Astrocyte (in vitro differentiated cells and primary cell): ENCODE measurements at regions not wholly inside any gene's neighbourhood (a gene's known extent, or its start where the extent isn't known, plus 50 kb on each side); places are given as distances from the start of the nearest gene placed in this dataset.

Experiments
- DNase-seq: peaks from one replicate; pipeline ENCODE4 v3.0.0-alpha.2; 2010; ENCODE audit warnings: low read depth
- FAIRE-seq: peaks from 2 replicates; lab custom pipeline; 2011; peaks lifted over from hg19 to GRCh38; lab: Jason Lieb, UNC
- H2AFZ ChIP-seq: 2 replicates; pipeline ENCODE4 v1.6.0; 2012; ENCODE audit warnings: low read depth, low read length, inconsistent platforms
- H3K27ac ChIP-seq: 2 replicates; pipeline ENCODE4 v1.5.1; 2011; ENCODE audit warnings: low read depth, low read length, inconsistent platforms
- H3K27me3 ChIP-seq: 2 replicates; pipeline ENCODE4 v1.6.0; 2011; ENCODE audit warnings: low read length, inconsistent platforms; ENCODE audit not compliant: insufficient read depth
- H3K36me3 ChIP-seq: 2 replicates; pipeline ENCODE4 v1.5.1; 2011; ENCODE audit warnings: low read length, inconsistent platforms; ENCODE audit not compliant: insufficient read depth
- H3K4me1 ChIP-seq: 2 replicates; pipeline ENCODE4 v1.5.1; 2011; ENCODE audit warnings: low read length, inconsistent platforms; ENCODE audit not compliant: insufficient read depth
- H3K4me2 ChIP-seq: 2 replicates; pipeline ENCODE4 v1.6.0; 2012; ENCODE audit warnings: low read length, inconsistent platforms
- H3K4me3 ChIP-seq: 2 replicates; pipeline ENCODE4 v1.5.1; 2011; ENCODE audit warnings: low read depth, mild to moderate bottlenecking, low read length, inconsistent platforms; ENCODE audit not compliant: insufficient read depth
- H3K79me2 ChIP-seq: 2 replicates; pipeline ENCODE4 v1.6.0; 2012; ENCODE audit warnings: mild to moderate bottlenecking, low read length, inconsistent platforms; ENCODE audit not compliant: insufficient read depth
- H3K9ac ChIP-seq: 2 replicates; pipeline ENCODE4 v1.6.0; 2012; ENCODE audit warnings: mild to moderate bottlenecking, low read length, inconsistent platforms
- H3K9me3 ChIP-seq: 2 replicates; pipeline ENCODE4 v1.5.1; 2012; ENCODE audit warnings: low read depth, mild to moderate bottlenecking, low read length, inconsistent platforms; ENCODE audit not compliant: insufficient read depth
- H4K20me1 ChIP-seq: 2 replicates; pipeline ENCODE4 v1.6.0; 2012; ENCODE audit warnings: low read length, inconsistent platforms; ENCODE audit not compliant: insufficient read depth
- H3K27ac Mint-ChIP-seq: one replicate; pipeline ENCODE4 v1.8.0; 2021; ENCODE audit warnings: mild to moderate bottlenecking, mixed read lengths; ENCODE audit not compliant: unreplicated experiment
- H3K27me3 Mint-ChIP-seq: one replicate; pipeline ENCODE4 v1.8.0; 2021; ENCODE audit warnings: low read depth, mixed read lengths; ENCODE audit not compliant: unreplicated experiment
- H3K36me3 Mint-ChIP-seq: one replicate; pipeline ENCODE4 v1.8.0; 2021; ENCODE audit warnings: low read depth, mixed read lengths; ENCODE audit not compliant: unreplicated experiment
- H3K4me1 Mint-ChIP-seq: one replicate; pipeline ENCODE4 v1.8.0; 2021; ENCODE audit warnings: low read depth, mixed read lengths; ENCODE audit not compliant: unreplicated experiment
- H3K4me3 Mint-ChIP-seq: one replicate; pipeline ENCODE4 v1.8.0; 2021; ENCODE audit warnings: mild to moderate bottlenecking, moderate library complexity, mixed read lengths; ENCODE audit not compliant: unreplicated experiment
- H3K9me3 Mint-ChIP-seq: one replicate; pipeline ENCODE4 v1.8.0; 2021; ENCODE audit warnings: mild to moderate bottlenecking, mixed read lengths; ENCODE audit not compliant: unreplicated experiment
- EZH2 ChIP-seq: IDR thresholded peaks from 2 replicates; pipeline ENCODE4 v1.6.1; 2012; ENCODE audit warnings: mild to moderate bottlenecking, low read length, inconsistent platforms; ENCODE audit not compliant: insufficient read depth
- TF ChIP-seq, protein P1 (sequence below): IDR thresholded peaks from 2 replicates; pipeline ENCODE4 v1.5.1; 2011; ENCODE audit warnings: low read depth, mild to moderate bottlenecking, inconsistent platforms, low read length, moderate library complexity; ENCODE audit not compliant: insufficient read depth

GRCh38 chr2:67043781-67044478 lies 353.2 kb upstream of the ETAA1 start:
- H3K79me2 ChIP-seq, result no peaks in the 10 kb centered on the region
- no peak overlapping the region for H3K27ac ChIP-seq
- no peaks in the 10 kb centered on the region for H3K4me1 ChIP-seq
- Mint-ChIP-seq H3K4me3 (no peak overlapping the region), H3K4me1 (peaks cover 2% of the 10 kb centered on the region), H3K9me3 (no peaks in the 10 kb centered on the region), H3K27me3 (peaks cover 6% of the 10 kb centered on the region), H3K36me3 (no peaks in the 10 kb centered on the region), H3K27ac (no peak overlapping the region)
- H3K4me2 ChIP-seq, result no peak overlapping the region
- H2AFZ ChIP-seq, result no peak overlapping the region
- no peaks in the 10 kb centered on the region for H3K36me3 ChIP-seq
- no peak overlapping the region for H3K4me3 ChIP-seq
- no peak for DNase-seq
- no peaks in the 10 kb centered on the region for H3K27me3 ChIP-seq
- H3K9ac ChIP-seq, result no peak overlapping the region
- no peaks in the 10 kb centered on the region for H4K20me1 ChIP-seq
- FAIRE-seq, result no peak
- TF ChIP-seq, protein P1, sequence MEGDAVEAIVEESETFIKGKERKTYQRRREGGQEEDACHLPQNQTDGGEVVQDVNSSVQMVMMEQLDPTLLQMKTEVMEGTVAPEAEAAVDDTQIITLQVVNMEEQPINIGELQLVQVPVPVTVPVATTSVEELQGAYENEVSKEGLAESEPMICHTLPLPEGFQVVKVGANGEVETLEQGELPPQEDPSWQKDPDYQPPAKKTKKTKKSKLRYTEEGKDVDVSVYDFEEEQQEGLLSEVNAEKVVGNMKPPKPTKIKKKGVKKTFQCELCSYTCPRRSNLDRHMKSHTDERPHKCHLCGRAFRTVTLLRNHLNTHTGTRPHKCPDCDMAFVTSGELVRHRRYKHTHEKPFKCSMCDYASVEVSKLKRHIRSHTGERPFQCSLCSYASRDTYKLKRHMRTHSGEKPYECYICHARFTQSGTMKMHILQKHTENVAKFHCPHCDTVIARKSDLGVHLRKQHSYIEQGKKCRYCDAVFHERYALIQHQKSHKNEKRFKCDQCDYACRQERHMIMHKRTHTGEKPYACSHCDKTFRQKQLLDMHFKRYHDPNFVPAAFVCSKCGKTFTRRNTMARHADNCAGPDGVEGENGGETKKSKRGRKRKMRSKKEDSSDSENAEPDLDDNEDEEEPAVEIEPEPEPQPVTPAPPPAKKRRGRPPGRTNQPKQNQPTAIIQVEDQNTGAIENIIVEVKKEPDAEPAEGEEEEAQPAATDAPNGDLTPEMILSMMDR, result no peak
- no peak for TF ChIP-seq EZH2
- H3K9me3 ChIP-seq, result no peaks in the 10 kb centered on the region

DNA sequence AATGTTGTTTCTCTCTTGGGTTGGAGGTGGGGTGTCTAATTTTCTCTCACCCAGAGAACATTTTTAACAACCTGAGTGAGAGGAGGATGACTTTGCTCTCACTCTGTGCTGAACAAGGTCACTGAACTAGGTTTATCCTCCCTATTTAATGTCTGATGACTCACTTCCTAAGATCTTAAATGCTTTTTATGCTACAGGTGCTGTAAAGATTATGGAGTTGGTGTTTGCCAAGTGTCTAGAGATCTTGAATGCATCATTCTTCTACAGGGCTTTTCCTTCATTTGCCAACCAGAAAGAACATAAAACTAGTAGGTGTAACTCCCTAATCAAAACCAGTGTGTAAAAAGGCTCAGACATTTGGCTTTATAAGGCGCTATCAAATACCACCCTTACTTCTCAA lies 350.5 kb upstream of the ETAA1 start:
- Histone ChIP-seq H3K27ac (no peak overlapping the region), H4K20me1 (no peaks in the 10 kb centered on the region), H3K4me3 (no peak overlapping the region), H2AFZ (no peak overlapping the region), H3K4me1 (no peaks in the 10 kb centered on the region), H3K36me3 (no peaks in the 10 kb centered on the region), H3K27me3 (no peaks in the 10 kb centered on the region), H3K9ac (no peak overlapping the region), H3K9me3 (no peaks in the 10 kb centered on the region), H3K79me2 (no peaks in the 10 kb centered on the region), H3K4me2 (no peak overlapping the region)
- no peak overlapping the region for H3K27ac Mint-ChIP-seq
- DNase-seq (no peak), FAIRE-seq (no peak)
- peaks cover 6% of the 10 kb centered on the region for H3K27me3 Mint-ChIP-seq
- peaks cover 9% of the 10 kb centered on the region for H3K4me1 Mint-ChIP-seq
- no peak for TF ChIP-seq EZH2
- TF ChIP-seq, protein P1, result no peak
- no peaks in the 10 kb centered on the region for H3K36me3 Mint-ChIP-seq
- H3K4me3 Mint-ChIP-seq, result no peak overlapping the region
- no peaks in the 10 kb centered on the region for H3K9me3 Mint-ChIP-seq

DNA sequence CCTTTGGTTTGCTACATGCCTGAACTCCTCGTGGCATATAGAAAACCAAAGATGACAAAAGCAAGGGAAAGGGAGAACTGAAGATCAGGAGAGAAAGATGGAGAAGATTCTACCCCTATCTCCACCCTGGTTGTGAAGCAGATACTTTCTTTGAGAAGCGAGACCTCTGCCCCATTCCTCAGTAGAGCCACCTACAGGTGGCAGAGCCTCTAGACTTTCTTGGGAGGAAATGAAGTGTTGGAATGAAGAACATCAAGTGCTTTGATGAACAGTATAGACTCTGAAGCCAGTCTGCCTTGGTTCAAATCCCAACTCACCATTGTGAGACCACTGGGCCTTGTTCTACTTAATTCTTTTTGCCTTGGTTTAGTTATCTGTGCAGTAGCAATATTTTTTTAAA lies 348.8 kb upstream of the ETAA1 start:
- Mint-ChIP-seq H3K9me3 (no peaks in the 10 kb centered on the region), H3K4me1 (peaks cover 9% of the 10 kb centered on the region), H3K27me3 (peaks cover 6% of the 10 kb centered on the region), H3K36me3 (no peaks in the 10 kb centered on the region), H3K27ac (no peak overlapping the region), H3K4me3 (no peak overlapping the region)
- no peak for TF ChIP-seq EZH2
- TF ChIP-seq, protein P1, result no peak
- Histone ChIP-seq H3K4me3 (no peak overlapping the region), H3K4me1 (no peaks in the 10 kb centered on the region), H4K20me1 (no peaks in the 10 kb centered on the region), H3K9ac (no peak overlapping the region), H3K27ac (no peak overlapping the region), H2AFZ (no peak overlapping the region), H3K27me3 (no peaks in the 10 kb centered on the region), H3K36me3 (no peaks in the 10 kb centered on the region), H3K4me2 (no peak overlapping the region), H3K9me3 (no peaks in the 10 kb centered on the region), H3K79me2 (no peaks in the 10 kb centered on the region)
- DNase-seq (no peak), FAIRE-seq (no peak)
